ENCODE measurements at regions not wholly inside any gene's neighbourhood (a gene's known extent, or its start where the extent isn't known, plus 50 kb on each side); places are given as distances from the start of the nearest gene placed in this dataset.

DNA sequence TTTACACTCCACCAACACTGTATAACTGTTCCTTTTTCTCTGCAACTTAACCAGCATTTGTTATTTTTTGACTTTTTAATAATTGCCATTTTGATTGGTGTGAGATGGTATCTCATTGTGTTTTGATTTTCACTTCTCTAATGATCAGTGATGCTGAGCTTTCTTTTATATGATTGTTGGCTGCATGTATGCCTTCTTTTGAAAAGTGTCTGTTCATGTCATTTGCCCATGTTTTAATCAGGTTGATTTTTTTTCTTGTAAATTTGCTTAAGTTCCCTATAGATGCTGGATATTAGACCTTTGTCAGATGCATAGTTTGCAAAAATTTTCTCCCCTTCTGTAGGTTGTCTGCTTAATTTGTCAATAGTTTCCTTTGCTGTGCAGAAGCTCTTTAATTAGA lies 263.0 kb downstream of the MBNL1 start:
- TF ChIP-seq, protein P1, sequence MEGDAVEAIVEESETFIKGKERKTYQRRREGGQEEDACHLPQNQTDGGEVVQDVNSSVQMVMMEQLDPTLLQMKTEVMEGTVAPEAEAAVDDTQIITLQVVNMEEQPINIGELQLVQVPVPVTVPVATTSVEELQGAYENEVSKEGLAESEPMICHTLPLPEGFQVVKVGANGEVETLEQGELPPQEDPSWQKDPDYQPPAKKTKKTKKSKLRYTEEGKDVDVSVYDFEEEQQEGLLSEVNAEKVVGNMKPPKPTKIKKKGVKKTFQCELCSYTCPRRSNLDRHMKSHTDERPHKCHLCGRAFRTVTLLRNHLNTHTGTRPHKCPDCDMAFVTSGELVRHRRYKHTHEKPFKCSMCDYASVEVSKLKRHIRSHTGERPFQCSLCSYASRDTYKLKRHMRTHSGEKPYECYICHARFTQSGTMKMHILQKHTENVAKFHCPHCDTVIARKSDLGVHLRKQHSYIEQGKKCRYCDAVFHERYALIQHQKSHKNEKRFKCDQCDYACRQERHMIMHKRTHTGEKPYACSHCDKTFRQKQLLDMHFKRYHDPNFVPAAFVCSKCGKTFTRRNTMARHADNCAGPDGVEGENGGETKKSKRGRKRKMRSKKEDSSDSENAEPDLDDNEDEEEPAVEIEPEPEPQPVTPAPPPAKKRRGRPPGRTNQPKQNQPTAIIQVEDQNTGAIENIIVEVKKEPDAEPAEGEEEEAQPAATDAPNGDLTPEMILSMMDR (IDR thresholded peaks at IDR 0.05; ENCODE audit: extremely low read depth, insufficient read depth, missing control alignments) = no peak
- in situ Hi-C loops (cut with MboI; ENCODE audit: low pct_unique_long_range_greater_than_20kb, low sequenced_read_pairs, unreplicated experiment) = no loop called here
- no peak for DNase-seq (ENCODE audit: low spot score)

DNA sequence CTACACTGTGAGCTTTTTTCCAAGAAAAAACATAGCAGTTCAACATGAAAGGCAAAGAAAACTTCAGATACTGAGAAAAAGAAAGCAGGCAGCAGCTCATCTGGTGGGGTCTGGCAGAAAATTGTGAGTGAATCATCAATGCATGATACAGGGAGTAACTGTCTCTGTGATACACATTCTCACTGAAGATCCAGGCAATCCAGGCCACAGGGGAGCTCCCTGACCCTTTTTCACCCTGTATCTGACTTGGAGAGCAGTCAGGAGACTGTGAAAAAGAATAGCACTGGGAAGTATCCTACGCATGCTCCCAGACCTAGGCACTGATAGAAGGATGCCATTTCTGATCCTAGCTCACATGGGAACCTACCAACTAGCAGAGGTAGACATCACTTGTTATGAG lies 269.8 kb downstream of the MBNL1 start:
- TF ChIP-seq, protein P1 (IDR thresholded peaks at IDR 0.05; ENCODE audit: extremely low read depth, insufficient read depth, missing control alignments) = no peak
- in situ Hi-C loops (cut with MboI; ENCODE audit: low pct_unique_long_range_greater_than_20kb, low sequenced_read_pairs, unreplicated experiment) = no loop called here
- no peak for DNase-seq (ENCODE audit: low spot score)

DNA sequence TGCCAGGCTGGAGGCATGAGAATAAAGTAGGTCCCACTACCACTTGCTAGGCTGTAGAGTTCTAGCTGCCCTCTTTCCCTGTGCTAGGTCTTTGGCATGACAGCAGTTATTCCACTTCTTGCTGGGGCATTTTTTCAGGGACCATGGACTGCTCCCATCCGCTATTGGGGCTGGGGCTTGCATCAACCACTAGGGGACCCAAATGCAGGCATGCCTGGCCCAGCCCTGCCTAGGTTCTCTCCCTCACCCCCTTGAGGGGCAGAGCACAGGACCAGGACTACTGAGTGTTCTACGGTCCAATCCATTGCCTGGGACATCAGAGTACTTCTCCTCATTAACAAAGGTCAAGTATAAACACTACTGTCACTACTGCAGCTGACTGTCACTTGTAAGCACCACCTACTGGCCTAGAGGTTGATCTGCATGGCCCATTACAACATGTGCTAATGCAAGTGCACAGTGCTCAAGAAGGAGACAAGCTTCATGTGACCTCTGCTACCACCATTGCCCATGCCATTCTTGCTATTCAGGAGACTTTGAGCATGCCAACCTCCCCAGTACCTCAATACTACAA lies 270.5 kb downstream of the MBNL1 start:
- TF ChIP-seq, protein P1 (IDR thresholded peaks at IDR 0.05; ENCODE audit: extremely low read depth, insufficient read depth, missing control alignments) = no peak
- no peak for DNase-seq (ENCODE audit: low spot score)
- in situ Hi-C loops (cut with MboI; ENCODE audit: low pct_unique_long_range_greater_than_20kb, low sequenced_read_pairs, unreplicated experiment) = no loop called here

DNA sequence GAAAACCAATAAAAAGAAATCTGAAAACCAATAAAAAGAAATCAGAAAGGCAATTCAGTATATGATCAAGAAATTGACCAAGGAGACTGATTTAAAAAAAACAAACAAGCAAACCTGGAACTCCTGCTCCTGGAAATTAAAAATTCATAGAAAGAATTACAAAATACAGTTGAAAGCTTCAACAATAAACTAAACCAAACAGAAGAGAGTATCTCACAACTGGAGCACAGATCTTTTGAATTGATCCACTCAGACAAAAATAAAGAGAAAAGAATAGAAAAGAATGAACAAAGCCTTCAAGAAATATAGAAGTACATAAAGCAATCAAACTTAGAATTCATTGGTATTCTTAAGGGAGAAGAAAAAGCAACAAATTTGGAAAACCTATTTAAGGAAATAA lies 271.4 kb downstream of the MBNL1 start:
- DNase-seq (ENCODE audit: low spot score) = no peak
- in situ Hi-C loops (cut with MboI; ENCODE audit: low pct_unique_long_range_greater_than_20kb, low sequenced_read_pairs, unreplicated experiment) = no loop called here
- TF ChIP-seq, protein P1 (IDR thresholded peaks at IDR 0.05; ENCODE audit: extremely low read depth, insufficient read depth, missing control alignments) = no peak

- TF ChIP-seq, protein P1 (IDR thresholded peaks at IDR 0.05; ENCODE audit: extremely low read depth, insufficient read depth, missing control alignments) = no peak
- in situ Hi-C loops (cut with MboI; ENCODE audit: low pct_unique_long_range_greater_than_20kb, low sequenced_read_pairs, unreplicated experiment) = no loop called here
- DNase-seq (ENCODE audit: low spot score) = no peak
Measured at GRCh38 chr3:152547153-152547552, 278.4 kb downstream of the MBNL1 start.

GRCh38 chr3:152549263-152549662 lies 280.5 kb downstream of the MBNL1 start:
- TF ChIP-seq, protein P1 (IDR thresholded peaks at IDR 0.05; ENCODE audit: extremely low read depth, insufficient read depth, missing control alignments) = no peak
- DNase-seq (ENCODE audit: low spot score) = no peak
- in situ Hi-C loops (cut with MboI; ENCODE audit: low pct_unique_long_range_greater_than_20kb, low sequenced_read_pairs, unreplicated experiment) = no loop called here

GRCh38 chr3:152550284-152550683 lies 281.6 kb downstream of the MBNL1 start:
- TF ChIP-seq, protein P1 (IDR thresholded peaks at IDR 0.05; ENCODE audit: extremely low read depth, insufficient read depth, missing control alignments) = no peak
- no peak for DNase-seq (ENCODE audit: low spot score)
- in situ Hi-C loops (cut with MboI; ENCODE audit: low pct_unique_long_range_greater_than_20kb, low sequenced_read_pairs, unreplicated experiment) = no loop called here
